HUES6 (cell line): ENCODE measurements at regions not wholly inside any gene's neighbourhood (a gene's known extent, or its start where the extent isn't known, plus 50 kb on each side); places are given as distances from the start of the nearest gene placed in this dataset.

Experiments used
- H3K27ac ChIP-seq: 2 replicates; pipeline ENCODE4 v1.7.0; 2013; ENCODE audit warnings: low read depth, mild to moderate bottlenecking, low read length, inconsistent platforms
- H3K27me3 ChIP-seq: 2 replicates; pipeline ENCODE4 v1.6.1; 2013; ENCODE audit warnings: low read length; ENCODE audit not compliant: control insufficient read depth, insufficient read depth
- H3K36me3 ChIP-seq: 2 replicates; pipeline ENCODE4 v1.6.1; 2013; ENCODE audit warnings: low read length; ENCODE audit not compliant: control insufficient read depth, insufficient read depth
- H3K4me1 ChIP-seq: 2 replicates; pipeline ENCODE4 v1.6.1; 2013; ENCODE audit warnings: low read length; ENCODE audit not compliant: control insufficient read depth, insufficient read depth
- H3K4me3 ChIP-seq: 2 replicates; pipeline ENCODE4 v1.5.1; 2013; ENCODE audit warnings: low read depth, low read length
- H3K9ac ChIP-seq: one replicate; pipeline ENCODE4 v1.6.1; 2013; ENCODE audit warnings: mild to moderate bottlenecking, low read length
- H3K9me3 ChIP-seq: 2 replicates; pipeline ENCODE4 v1.6.1; 2013; ENCODE audit warnings: low read depth, low read length; ENCODE audit not compliant: control insufficient read depth, insufficient read depth

GRCh38 chr1:194952171-194952570 is 1656.1 kb downstream of the KCNT2 start:
- Histone ChIP-seq H3K9me3 (no peaks in the 10 kb centered on the region), H3K9ac (no peak overlapping the region), H3K4me3 (no peak overlapping the region)

GRCh38 chr1:194950584-194950983 is 1657.7 kb downstream of the KCNT2 start:
- Histone ChIP-seq H3K4me3 (no peak overlapping the region), H3K9me3 (no peaks in the 10 kb centered on the region), H3K9ac (no peak overlapping the region), H3K36me3 (no peaks in the 10 kb centered on the region), H3K27me3 (no peaks in the 10 kb centered on the region), H3K27ac (no peak overlapping the region), H3K4me1 (no peaks in the 10 kb centered on the region)

More at GRCh38 chr1:194952171-194952570, 1656.1 kb downstream of the KCNT2 start:
- Histone ChIP-seq H3K36me3 (no peaks in the 10 kb centered on the region), H3K4me1 (no peaks in the 10 kb centered on the region), H3K27me3 (no peaks in the 10 kb centered on the region), H3K27ac (no peak overlapping the region)

GRCh38 chr1:194940336-194941030 is 1667.8 kb downstream of the KCNT2 start:
- Histone ChIP-seq H3K36me3 (no peaks in the 10 kb centered on the region), H3K4me1 (no peaks in the 10 kb centered on the region), H3K4me3 (no peak overlapping the region), H3K9ac (no peak overlapping the region), H3K27ac (no peak overlapping the region), H3K9me3 (no peaks in the 10 kb centered on the region), H3K27me3 (no peaks in the 10 kb centered on the region)

- Histone ChIP-seq H3K4me3 (no peak overlapping the region), H3K27ac (no peak overlapping the region), H3K27me3 (no peaks in the 10 kb centered on the region), H3K4me1 (no peaks in the 10 kb centered on the region), H3K9me3 (no peaks in the 10 kb centered on the region), H3K36me3 (no peaks in the 10 kb centered on the region), H3K9ac (no peak overlapping the region)
Measured at GRCh38 chr1:194935864-194936263, 1672.4 kb downstream of the KCNT2 start.

- H3K9me3 ChIP-seq = no peaks in the 10 kb centered on the region
- no peaks in the 10 kb centered on the region for H3K4me1 ChIP-seq
- H3K27me3 ChIP-seq = no peaks in the 10 kb centered on the region
- no peak overlapping the region for H3K27ac ChIP-seq
- no peak overlapping the region for H3K9ac ChIP-seq
- H3K4me3 ChIP-seq = no peak overlapping the region
- H3K36me3 ChIP-seq = no peaks in the 10 kb centered on the region
Measured at GRCh38 chr1:194931166-194931565, 1677.1 kb downstream of the KCNT2 start.

- no peaks in the 10 kb centered on the region for H3K27me3 ChIP-seq
- no peak overlapping the region for H3K9ac ChIP-seq
- H3K36me3 ChIP-seq = no peaks in the 10 kb centered on the region
- no peaks in the 10 kb centered on the region for H3K4me1 ChIP-seq
- no peak overlapping the region for H3K27ac ChIP-seq
- no peaks in the 10 kb centered on the region for H3K9me3 ChIP-seq
- H3K4me3 ChIP-seq = no peak overlapping the region
Measured at GRCh38 chr1:194930132-194930531, 1678.1 kb downstream of the KCNT2 start.

- Histone ChIP-seq H3K9ac (no peak overlapping the region), H3K4me3 (no peak overlapping the region), H3K9me3 (no peaks in the 10 kb centered on the region), H3K4me1 (no peaks in the 10 kb centered on the region), H3K27me3 (no peaks in the 10 kb centered on the region), H3K36me3 (no peaks in the 10 kb centered on the region), H3K27ac (no peak overlapping the region)
Measured at GRCh38 chr1:194929357-194929756, 1678.9 kb downstream of the KCNT2 start.

GRCh38 chr1:194919146-194919545 is 1689.1 kb downstream of the KCNT2 start:
- H3K27me3 ChIP-seq = no peaks in the 10 kb centered on the region
- H3K9me3 ChIP-seq = no peaks in the 10 kb centered on the region
- peaks cover 4% of the 10 kb centered on the region; the same call in 1 of the 2 replicates for H3K4me1 ChIP-seq
- no peak overlapping the region for H3K9ac ChIP-seq
- no peak overlapping the region for H3K27ac ChIP-seq
- H3K4me3 ChIP-seq = no peak overlapping the region
- no peaks in the 10 kb centered on the region for H3K36me3 ChIP-seq

- Histone ChIP-seq H3K27me3 (no peaks in the 10 kb centered on the region), H3K9me3 (no peaks in the 10 kb centered on the region), H3K4me1 (peaks cover 4% of the 10 kb centered on the region; the same call in 1 of the 2 replicates), H3K9ac (no peak overlapping the region), H3K4me3 (no peak overlapping the region), H3K27ac (no peak overlapping the region), H3K36me3 (no peaks in the 10 kb centered on the region)
Measured at GRCh38 chr1:194917769-194918168, 1690.5 kb downstream of the KCNT2 start.

GRCh38 chr1:194908643-194909042 is 1699.6 kb downstream of the KCNT2 start:
- H3K36me3 ChIP-seq = no peaks in the 10 kb centered on the region
- no peaks in the 10 kb centered on the region for H3K27me3 ChIP-seq
- H3K9ac ChIP-seq = no peak overlapping the region
- no peaks in the 10 kb centered on the region for H3K9me3 ChIP-seq
- H3K27ac ChIP-seq = no peak overlapping the region
- H3K4me1 ChIP-seq = no peaks in the 10 kb centered on the region
- no peak overlapping the region for H3K4me3 ChIP-seq

GRCh38 chr1:194903524-194903923 is 1704.7 kb downstream of the KCNT2 start:
- Histone ChIP-seq H3K36me3 (no peaks in the 10 kb centered on the region), H3K4me1 (no peaks in the 10 kb centered on the region), H3K27ac (no peak overlapping the region), H3K4me3 (no peak overlapping the region), H3K27me3 (no peaks in the 10 kb centered on the region), H3K9ac (no peak overlapping the region), H3K9me3 (no peaks in the 10 kb centered on the region)
